Nephron (organoid): ENCODE measurements at regions not wholly inside any gene's neighbourhood (a gene's known extent, or its start where the extent isn't known, plus 50 kb on each side); places are given as distances from the start of the nearest gene placed in this dataset.
"Not testable (repeated sequence)": the region's sequence is repeated elsewhere in the genome, so short reads cannot be mapped to it uniquely, and the experiment has no call there.

ENCODE experiments used
- H3K27ac Mint-ChIP-seq, 3 experiments: 2 replicates each; pipeline ENCODE4 v1.8.0; 2020; ENCODE audit warnings: mixed read lengths in 3 of 3, mild to moderate bottlenecking in 2 of 3, moderate library complexity in 1 of 3
- H3K27me3 Mint-ChIP-seq: 2 replicates; pipeline ENCODE4 v1.8.0; 2021; ENCODE audit warnings: low read depth, mild to moderate bottlenecking, moderate library complexity, mixed read lengths
- H3K36me3 Mint-ChIP-seq: 2 replicates; pipeline ENCODE4 v1.8.0; 2020; ENCODE audit warnings: low read depth, mixed read lengths
- H3K4me1 Mint-ChIP-seq: 2 replicates; pipeline ENCODE4 v1.8.0; 2020; ENCODE audit warnings: mixed read lengths
- H3K4me3 Mint-ChIP-seq, 3 experiments: 2 replicates each; pipeline ENCODE4 v1.8.0; 2020; ENCODE audit warnings: mild to moderate bottlenecking in 3 of 3, mixed read lengths in 3 of 3, moderate library complexity in 2 of 3
- H3K9me3 Mint-ChIP-seq: 2 replicates; pipeline ENCODE4 v1.8.0; 2020; ENCODE audit warnings: mixed read lengths
- CTCF ChIP-seq, 3 experiments: fragments of 200-600 bp; sonication (generic); IDR thresholded peaks; one replicate each; pipeline ENCODE4 v1.5.0; 2021; ENCODE audit warnings: antibody characterized with exemption in 3 of 3; ENCODE audit not compliant: unreplicated experiment in 3 of 3

- no peak for TF ChIP-seq CTCF (IDR thresholded peaks at IDR 0.05; ENCODE audit: unreplicated experiment in 3 of 3)
- Mint-ChIP-seq H3K4me1 (peaks cover 15% of the 10 kb centered on the region), H3K9me3 (no peaks in the 10 kb centered on the region), H3K27ac (no peak overlapping the region), H3K4me3 (no peak overlapping the region), H3K27me3 (no peaks in the 10 kb centered on the region), H3K36me3 (no peaks in the 10 kb centered on the region)
These were observed 84.3 kb downstream of the PHLDA1 start for GRCh38 chr12:75947156-75947723.

GRCh38 chr12:75945581-75945980, 86.0 kb downstream of the PHLDA1 start:
- Mint-ChIP-seq H3K9me3 (peaks cover 2% of the 10 kb centered on the region), H3K4me3 (no peak overlapping the region), H3K27ac (no peak overlapping the region), H3K36me3 (no peaks in the 10 kb centered on the region), H3K4me1 (peaks cover 10% of the 10 kb centered on the region), H3K27me3 (no peaks in the 10 kb centered on the region)
- no peak for TF ChIP-seq CTCF (IDR thresholded peaks at IDR 0.05; ENCODE audit: unreplicated experiment in 3 of 3)

- TF ChIP-seq CTCF (IDR thresholded peaks at IDR 0.05; ENCODE audit: unreplicated experiment in 3 of 3): no peak
- no peaks in the 10 kb centered on the region for H3K27me3 Mint-ChIP-seq
- peaks cover 1% of the 10 kb centered on the region for H3K36me3 Mint-ChIP-seq
- H3K27ac Mint-ChIP-seq: peak overlapping the region in 1 of 3 experiments; percentile 62
- no peak overlapping the region for H3K4me3 Mint-ChIP-seq
- peaks cover 10% of the 10 kb centered on the region for H3K4me1 Mint-ChIP-seq
- peaks cover 4% of the 10 kb centered on the region for H3K9me3 Mint-ChIP-seq
These were observed 86.6 kb downstream of the PHLDA1 start for GRCh38 chr12:75944905-75945432.

- no peak overlapping the region for H3K4me3 Mint-ChIP-seq
- H3K9me3 Mint-ChIP-seq: peaks cover 6% of the 10 kb centered on the region
- peaks cover 10% of the 10 kb centered on the region for H3K4me1 Mint-ChIP-seq
- H3K36me3 Mint-ChIP-seq: peaks cover 4% of the 10 kb centered on the region
- H3K27ac Mint-ChIP-seq: peak overlapping the region in 2 of 3 experiments; percentile 62 to 84
- TF ChIP-seq CTCF (IDR thresholded peaks at IDR 0.05; ENCODE audit: unreplicated experiment in 3 of 3): no peak
- H3K27me3 Mint-ChIP-seq: no peaks in the 10 kb centered on the region
These were observed 87.3 kb downstream of the PHLDA1 start for GRCh38 chr12:75944097-75944904.

GRCh38 chr12:75943730-75944096, 87.9 kb downstream of the PHLDA1 start:
- Mint-ChIP-seq H3K27ac (peak overlapping the region in 1 of 3 experiments; percentile 62), H3K4me3 (no peak overlapping the region), H3K4me1 (peaks cover 10% of the 10 kb centered on the region), H3K36me3 (peaks cover 4% of the 10 kb centered on the region), H3K9me3 (peaks cover 6% of the 10 kb centered on the region), H3K27me3 (no peaks in the 10 kb centered on the region)
- no peak for TF ChIP-seq CTCF (IDR thresholded peaks at IDR 0.05; ENCODE audit: unreplicated experiment in 3 of 3)

GRCh38 chr12:75941661-75942060, 89.9 kb downstream of the PHLDA1 start:
- not testable (repeated sequence) for H3K36me3 Mint-ChIP-seq, H3K27ac Mint-ChIP-seq, H3K27me3 Mint-ChIP-seq, H3K4me3 Mint-ChIP-seq, H3K9me3 Mint-ChIP-seq, H3K4me1 Mint-ChIP-seq
